GM12865 (cell line): ENCODE measurements at regions not wholly inside any gene's neighbourhood (a gene's known extent, or its start where the extent isn't known, plus 50 kb on each side); places are given as distances from the start of the nearest gene placed in this dataset.

Experiments used
- DNase-seq: peaks from one replicate; pipeline ENCODE4 v3.0.0; 2010; ENCODE audit warnings: low read depth
- H3K4me3 ChIP-seq: 2 replicates; pipeline ENCODE4 v1.5.1; 2011; ENCODE audit warnings: mild to moderate bottlenecking, low read depth, low read length, control low read depth
- TF ChIP-seq, protein P1 (sequence below): IDR thresholded peaks from 2 replicates; pipeline ENCODE4 v1.5.1; 2011; ENCODE audit warnings: low read length, control low read depth, low read depth, inconsistent platforms; ENCODE audit not compliant: insufficient read depth; ENCODE audit errors: missing control alignments

- no peak overlapping the region for H3K4me3 ChIP-seq
- DNase-seq: no peak
- TF ChIP-seq, protein P1, sequence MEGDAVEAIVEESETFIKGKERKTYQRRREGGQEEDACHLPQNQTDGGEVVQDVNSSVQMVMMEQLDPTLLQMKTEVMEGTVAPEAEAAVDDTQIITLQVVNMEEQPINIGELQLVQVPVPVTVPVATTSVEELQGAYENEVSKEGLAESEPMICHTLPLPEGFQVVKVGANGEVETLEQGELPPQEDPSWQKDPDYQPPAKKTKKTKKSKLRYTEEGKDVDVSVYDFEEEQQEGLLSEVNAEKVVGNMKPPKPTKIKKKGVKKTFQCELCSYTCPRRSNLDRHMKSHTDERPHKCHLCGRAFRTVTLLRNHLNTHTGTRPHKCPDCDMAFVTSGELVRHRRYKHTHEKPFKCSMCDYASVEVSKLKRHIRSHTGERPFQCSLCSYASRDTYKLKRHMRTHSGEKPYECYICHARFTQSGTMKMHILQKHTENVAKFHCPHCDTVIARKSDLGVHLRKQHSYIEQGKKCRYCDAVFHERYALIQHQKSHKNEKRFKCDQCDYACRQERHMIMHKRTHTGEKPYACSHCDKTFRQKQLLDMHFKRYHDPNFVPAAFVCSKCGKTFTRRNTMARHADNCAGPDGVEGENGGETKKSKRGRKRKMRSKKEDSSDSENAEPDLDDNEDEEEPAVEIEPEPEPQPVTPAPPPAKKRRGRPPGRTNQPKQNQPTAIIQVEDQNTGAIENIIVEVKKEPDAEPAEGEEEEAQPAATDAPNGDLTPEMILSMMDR: no peak
These were observed 291.2 kb downstream of the CDH11 start for GRCh38 chr16:64830653-64831052.

- TF ChIP-seq, protein P1: no peak
- DNase-seq: no peak
- H3K4me3 ChIP-seq: no peak overlapping the region
These were observed 292.2 kb downstream of the CDH11 start for GRCh38 chr16:64829678-64830077.

GRCh38 chr16:64826374-64826773 lies 295.5 kb downstream of the CDH11 start:
- no peak overlapping the region for H3K4me3 ChIP-seq
- DNase-seq: no peak
- TF ChIP-seq, protein P1: no peak

DNA sequence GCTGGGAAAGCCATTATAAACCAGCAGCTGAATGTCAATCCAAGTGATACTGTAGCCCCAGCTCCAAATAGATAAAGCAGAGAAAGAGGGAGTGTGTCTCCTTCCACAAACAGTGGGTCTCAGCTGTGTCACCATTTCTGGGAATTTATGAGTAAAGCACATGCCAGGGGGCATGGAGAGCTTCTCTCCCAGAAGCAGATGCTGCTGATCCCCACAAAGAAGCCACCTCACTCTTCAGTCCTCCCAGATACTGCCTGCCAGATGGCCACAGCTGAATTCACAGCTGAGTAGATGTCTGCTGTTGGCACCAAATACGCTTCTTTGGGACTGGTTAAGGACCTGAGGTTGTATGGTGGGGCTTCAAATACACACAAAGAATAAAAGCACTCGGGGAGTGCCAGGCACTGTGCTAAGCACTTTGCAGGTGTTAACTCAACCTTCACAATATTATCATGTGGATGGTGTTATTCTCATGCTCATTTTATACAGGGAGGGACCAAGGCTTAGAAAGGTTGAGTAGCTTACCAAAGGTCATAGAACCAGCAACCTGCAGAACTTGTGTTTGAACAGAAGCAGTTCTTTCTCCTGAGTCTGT lies 298.3 kb downstream of the CDH11 start:
- TF ChIP-seq, protein P1: no peak
- DNase-seq: no peak

GRCh38 chr16:64809876-64810629 lies 311.8 kb downstream of the CDH11 start:
- H3K4me3 ChIP-seq: no peak overlapping the region
- DNase-seq: no peak
- TF ChIP-seq, protein P1: no peak

More for the DNA sequence above, 298.3 kb downstream of the CDH11 start:
- no peak overlapping the region for H3K4me3 ChIP-seq

- TF ChIP-seq, protein P1: no peak
- H3K4me3 ChIP-seq: no peak overlapping the region
- no peak for DNase-seq
These were observed 313.4 kb downstream of the CDH11 start for GRCh38 chr16:64808474-64808873.
